Amygdala (tissue), 56 donors: ENCODE measurements at regions not wholly inside any gene's neighbourhood (a gene's known extent, or its start where the extent isn't known, plus 50 kb on each side); places are given as distances from the start of the nearest gene placed in this dataset.
"Not testable (repeated sequence)": the region's sequence is repeated elsewhere in the genome, so short reads cannot be mapped to it uniquely, and the experiment has no call there.

Experiments
- DNase-seq, 56 donors: peaks; one replicate each; lab custom pipeline; 2025; lab: John Stamatoyannopoulos, UW

GRCh38 chr4:28112691-28113335, 1252.2 kb downstream of the STIM2 start:
- not testable (repeated sequence) for DNase-seq

DNA sequence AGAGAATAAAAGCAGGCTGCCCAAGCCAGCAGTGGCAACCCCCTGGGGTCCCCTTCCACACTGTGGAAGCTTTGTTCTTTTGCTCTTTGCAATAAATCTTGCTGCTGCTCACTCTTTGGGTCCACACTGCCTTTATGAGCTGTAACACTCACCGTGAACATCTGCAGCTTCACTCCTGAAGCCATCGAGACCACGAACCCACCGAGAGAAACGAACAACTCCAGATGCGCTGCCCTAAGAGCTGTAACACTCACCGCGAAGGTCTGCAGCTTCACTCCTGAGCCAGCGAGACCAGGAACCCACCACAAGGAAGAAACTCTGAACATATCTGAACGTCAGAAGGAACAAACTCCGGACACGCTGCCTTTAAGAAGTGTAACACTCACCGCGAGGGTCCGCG, 1252.9 kb downstream of the STIM2 start:
- DNase-seq: not testable (repeated sequence)

DNA sequence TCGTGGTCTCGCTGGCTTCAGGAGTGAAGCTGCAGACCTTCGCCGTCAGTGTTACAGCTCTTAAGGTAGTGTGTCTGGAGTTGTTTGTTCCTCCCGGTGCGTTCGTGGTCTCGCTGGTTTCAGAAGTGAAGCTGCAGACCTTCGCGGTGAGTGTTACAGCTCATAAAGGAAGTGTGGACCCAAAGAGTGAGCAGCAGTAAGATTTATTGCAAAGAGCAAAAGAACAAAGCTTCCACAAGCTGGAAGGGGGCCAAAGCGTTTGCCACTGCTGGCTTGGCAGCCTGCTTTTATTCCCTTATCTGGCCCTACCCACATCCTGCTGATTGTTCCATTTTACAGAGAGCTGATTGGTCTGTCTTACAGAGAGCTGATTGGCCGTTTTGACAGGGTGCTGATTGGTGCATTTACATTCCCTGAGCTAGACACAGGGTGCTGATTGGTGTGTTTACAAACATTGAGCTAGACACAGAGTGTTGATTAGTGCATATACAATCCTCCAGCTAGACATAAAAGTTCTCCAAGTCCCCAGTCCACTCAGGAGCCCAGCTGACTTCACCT, 1256.0 kb downstream of the STIM2 start:
- DNase-seq: not testable (repeated sequence)

DNA sequence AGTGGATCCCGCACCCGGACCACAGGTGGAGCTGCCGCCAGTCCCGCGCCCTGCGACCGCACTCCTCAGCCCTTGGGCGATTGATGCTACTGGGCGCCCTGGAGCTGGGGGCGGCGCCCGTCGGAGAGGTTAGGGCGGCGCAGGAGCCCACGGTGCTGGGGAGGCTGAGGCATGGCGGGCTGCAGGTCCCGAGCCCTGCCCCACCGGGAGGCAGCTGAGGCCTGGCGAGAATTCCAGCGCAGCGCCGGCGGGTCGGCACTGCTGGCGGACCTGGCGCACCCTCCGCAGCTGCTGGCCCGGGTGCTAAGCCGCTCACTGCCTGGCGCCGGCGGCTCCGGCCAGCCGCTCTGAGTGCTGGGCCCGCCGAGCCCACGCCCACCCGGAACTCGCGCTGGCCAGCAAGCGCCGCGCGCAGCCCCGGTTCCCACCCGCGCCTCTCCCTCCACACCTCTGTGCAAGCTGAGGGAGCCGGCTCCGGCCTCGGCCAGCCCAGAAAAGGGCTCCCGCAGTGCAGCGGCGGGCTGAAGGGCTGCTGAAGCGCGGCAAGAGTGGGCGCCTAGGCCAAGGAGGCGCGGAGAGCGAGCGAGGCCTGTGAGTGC, 1256.5 kb downstream of the STIM2 start:
- DNase-seq: no peak

- no peak for DNase-seq
Measured at GRCh38 chr4:28146191-28146590, 1285.5 kb downstream of the STIM2 start.

- DNase-seq: no peak
Measured at GRCh38 chr4:28148221-28148620, 1287.6 kb downstream of the STIM2 start.

DNA sequence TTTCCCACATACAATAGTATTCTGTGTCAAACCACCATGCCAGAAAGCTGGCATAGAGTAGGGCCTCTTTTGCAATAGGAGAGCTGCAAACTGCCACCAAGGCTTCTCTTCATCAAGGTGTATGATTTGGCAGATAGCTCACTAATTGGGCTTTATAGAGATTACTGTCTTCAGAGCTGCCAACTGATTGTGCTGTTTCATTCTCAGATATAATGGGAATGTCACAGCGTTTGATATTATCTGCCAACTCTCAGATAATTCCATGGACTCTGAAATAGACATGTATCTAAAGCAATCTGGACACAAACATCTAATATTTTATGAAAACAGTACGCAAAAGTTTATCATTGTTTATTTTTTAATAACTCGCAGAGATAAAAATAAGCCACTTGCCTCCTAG, 1289.1 kb downstream of the STIM2 start:
- DNase-seq: no peak

DNA sequence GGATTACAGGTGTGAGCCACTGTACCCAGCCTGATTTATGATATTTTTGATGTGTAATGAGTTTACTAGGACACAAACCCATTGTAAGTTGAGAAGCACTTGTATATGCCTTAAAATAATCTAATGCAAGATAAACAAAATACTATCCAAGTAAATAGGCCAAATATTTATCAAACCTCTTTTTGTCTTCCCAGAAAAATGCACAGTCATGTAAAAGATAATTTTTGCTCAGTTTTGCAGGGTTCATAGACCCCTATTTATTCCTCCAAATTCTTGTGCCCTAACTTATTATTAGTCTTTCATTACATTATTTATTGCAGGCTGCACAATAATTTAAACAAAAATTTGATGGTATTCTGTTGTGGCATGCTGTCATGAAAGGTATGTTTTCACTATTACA, 1290.7 kb downstream of the STIM2 start:
- DNase-seq: no peak

DNA sequence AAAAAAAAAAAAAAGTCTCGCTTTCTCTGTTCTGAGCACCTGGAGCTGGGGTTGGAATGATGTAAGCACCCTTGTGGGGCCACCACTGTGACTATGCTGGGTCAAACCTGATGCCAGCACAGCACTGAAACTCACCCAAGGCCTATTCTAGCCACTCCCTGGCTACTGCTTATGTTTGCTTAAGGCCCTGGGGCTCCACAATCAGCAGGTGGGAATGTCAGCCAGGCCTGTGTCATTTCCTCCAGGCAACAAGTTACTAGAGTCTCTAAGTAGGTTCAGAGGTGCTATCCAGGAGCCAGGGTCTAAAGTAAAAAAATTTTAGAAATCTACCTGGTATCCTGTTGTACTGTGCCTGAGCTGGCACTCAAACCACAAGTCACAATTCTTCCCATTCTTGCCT, 1306.8 kb downstream of the STIM2 start:
- no peak for DNase-seq

DNA sequence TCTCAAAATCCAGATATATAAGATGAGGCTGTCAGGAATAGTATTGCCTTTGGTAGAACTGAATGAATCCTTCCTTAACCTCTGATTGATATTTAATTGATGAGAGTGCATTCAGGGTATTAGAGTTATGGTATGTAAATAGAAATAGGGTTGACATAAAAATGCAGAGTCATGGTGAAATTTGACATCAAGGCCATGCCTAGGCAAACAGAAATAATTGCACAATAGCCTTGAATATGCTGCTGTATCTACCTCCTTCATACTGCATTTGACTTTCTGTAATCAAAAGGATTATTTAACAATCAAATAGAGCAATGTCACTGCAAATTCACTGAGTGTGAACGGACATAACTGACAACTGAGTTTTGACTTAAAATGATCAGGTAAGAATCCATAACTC, 1316.3 kb downstream of the STIM2 start:
- no peak for DNase-seq

DNA sequence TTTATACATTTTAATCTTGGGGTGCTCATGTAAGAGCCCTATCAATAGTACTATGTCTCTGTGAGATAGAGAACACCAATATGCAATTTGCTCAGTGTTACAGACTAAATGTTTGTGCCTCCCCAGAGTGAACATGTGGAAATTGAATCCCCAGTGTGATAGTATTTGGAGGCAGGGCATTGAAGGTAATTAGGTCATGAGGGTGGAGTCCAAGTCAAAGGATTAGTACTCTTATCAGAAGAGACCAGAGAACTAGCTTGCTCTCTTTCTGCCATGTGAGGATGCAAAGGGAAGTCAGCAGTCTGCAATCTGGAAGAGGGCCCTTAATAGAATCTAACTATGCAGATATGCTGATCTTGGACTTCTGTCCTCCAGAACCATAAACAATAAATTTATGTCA, 1317.0 kb downstream of the STIM2 start:
- DNase-seq: no peak

DNA sequence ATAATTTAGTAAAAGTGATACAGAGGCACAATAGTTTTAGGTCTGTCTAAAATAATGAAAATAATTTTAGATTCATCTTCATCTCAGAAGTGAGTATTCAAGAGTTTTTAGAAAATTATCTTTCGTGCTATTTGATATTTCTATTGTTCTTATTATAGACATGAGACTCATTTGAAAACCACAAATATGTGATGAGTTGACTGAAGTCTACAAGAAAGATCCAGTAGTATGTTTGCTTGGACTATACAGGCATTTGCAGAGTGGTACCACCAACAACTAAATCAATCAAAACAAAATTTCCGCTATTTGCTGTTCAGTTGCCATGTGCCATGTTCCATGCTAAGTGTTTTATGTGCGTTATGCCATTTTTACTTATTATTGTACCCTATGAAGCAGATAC, 1318.5 kb downstream of the STIM2 start:
- DNase-seq: no peak

DNA sequence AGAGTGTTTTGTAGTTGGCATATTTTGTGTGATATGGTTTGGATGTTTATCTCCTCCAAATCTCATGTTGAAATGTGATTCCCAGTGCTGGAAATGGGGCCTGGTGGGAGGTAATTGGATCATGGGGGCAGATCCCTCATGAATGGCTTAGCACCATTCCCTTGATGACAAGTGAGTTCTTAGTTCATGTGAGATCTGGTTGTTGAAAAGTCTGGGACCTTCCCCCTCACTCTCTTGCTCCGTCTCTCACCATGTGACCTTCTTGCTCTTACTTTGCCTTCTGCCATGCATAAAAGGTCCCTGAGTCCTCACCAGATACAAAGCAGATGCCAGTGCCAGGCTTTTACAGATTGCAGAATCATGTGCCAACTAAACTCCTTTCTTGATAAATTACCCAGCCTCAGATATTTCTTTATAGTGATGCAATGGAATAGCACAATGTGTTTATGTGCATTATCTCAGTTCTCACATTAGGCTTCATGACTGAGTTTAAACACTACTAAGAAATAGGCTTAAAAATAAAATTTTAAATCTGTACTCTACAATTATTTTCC, 1348.8 kb downstream of the STIM2 start:
- DNase-seq: no peak

GRCh38 chr4:28211676-28212470, 1351.2 kb downstream of the STIM2 start:
- no peak for DNase-seq

- DNase-seq: no peak
Measured at GRCh38 chr4:28221536-28221935, 1360.9 kb downstream of the STIM2 start.

- DNase-seq: peak in 15 of 56 donors; percentile 0 to 41 (median 10)
Measured at GRCh38 chr4:28225050-28225449, 1364.4 kb downstream of the STIM2 start.

DNA sequence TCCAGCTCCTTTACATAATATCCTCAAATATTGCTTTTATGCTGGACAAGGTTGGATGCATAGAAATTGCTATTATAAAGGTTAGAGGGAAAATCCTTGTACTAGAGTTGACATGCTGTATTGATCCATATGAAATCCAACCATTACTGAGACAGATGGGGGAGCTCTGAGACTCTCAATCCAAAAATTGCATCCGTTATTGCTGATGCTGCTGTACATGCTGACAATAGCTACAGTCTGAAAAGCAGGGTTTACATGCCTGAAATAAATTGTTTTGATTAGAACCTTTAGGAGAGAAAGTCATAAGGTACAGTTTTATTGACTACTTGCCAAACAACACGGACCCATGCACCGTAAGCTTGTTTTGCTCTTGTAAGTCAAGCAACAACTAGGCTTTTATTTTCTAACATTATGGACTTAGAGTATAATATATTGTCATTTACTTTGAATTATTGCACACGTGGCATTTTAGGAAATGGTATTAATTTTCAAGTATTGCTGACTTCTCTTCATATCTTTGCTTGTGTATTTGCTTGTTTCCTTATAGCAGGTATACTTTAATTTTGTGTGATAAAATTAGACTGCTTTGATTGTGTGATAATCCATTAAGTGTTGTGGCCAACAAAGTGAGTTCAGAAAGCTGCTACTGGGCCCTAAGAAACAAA, 1365.2 kb downstream of the STIM2 start:
- peak in 16 of 56 donors; percentile 1 to 70 (median 16) for DNase-seq

DNA sequence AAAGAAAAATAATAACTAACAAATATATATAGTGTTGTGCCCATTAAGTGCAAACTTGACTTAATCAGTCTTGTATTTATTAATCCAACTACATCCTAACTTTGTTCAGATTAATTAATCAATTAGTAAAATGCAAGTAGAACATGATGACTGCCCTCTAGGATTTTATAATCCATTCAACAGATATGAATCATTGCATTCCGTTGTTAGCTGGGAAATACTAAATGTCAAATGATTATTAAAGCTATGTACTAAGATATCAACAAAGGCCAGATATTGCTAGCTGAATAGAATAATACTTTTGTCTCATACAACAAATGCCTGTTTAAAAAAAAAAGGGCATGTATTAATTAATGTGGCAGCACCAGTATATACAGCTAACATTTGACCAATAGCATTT, 1366.3 kb downstream of the STIM2 start:
- no peak for DNase-seq

- no peak for DNase-seq
Measured at GRCh38 chr4:28227764-28228163, 1367.1 kb downstream of the STIM2 start.
